ENCODE measurements at regions not wholly inside any gene's neighbourhood (a gene's known extent, or its start where the extent isn't known, plus 50 kb on each side); places are given as distances from the start of the nearest gene placed in this dataset.

DNA sequence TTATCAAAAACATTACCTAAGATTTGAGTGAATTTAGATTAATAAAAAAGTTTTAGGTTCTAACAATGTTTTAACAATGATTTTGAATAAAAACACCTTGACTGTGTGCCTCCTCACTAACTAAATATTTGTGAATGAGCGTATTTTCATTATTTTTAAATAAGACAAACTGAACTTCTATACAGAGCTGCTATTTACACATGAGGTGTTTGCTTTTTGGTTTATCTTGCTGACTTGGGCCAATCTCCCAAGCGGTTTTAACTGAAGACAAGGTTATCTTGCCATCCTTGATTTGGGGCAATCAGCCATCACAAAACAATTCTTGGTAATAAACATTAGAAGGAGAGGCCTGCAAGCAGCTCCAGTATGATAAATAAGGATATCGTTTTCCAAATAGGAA, 108.2 kb upstream of the NRIP1 start:
- TF ChIP-seq EZH2phosphoT487 (IDR thresholded peaks at IDR 0.05; ENCODE audit: insufficient read depth, low read depth) (no peak), EZH2 (IDR thresholded peaks at IDR 0.05; ENCODE audit: insufficient read depth, poor library complexity, severe bottlenecking) (no peak)
